ENCODE measurements at regions not wholly inside any gene's neighbourhood (a gene's known extent, or its start where the extent isn't known, plus 50 kb on each side); places are given as distances from the start of the nearest gene placed in this dataset.

DNA sequence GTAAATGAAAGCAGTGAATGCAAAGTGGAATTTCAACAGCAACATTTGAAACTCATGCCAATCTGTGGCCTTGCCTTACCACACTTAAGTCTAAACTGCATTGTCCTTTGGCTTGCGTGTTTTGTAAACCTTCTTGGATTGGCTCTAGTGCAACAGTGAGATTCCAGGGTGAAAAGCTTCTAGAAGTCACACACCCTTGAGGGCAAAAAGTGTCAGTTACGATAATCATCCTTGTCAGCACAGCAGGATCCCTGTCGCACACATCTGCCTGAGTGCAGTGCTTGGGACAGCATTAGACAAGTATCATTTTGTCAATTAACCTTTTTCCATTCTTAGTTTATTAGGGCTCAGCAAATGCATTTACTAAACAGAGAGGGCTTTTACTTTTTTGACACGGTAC, 243.4 kb upstream of the PTBP2 start:
- Histone ChIP-seq H3K27ac (ENCODE audit: control insufficient read depth, insufficient read depth, low read length) (no peak overlapping the region), H3K4me3 (ENCODE audit: control insufficient read depth in 2 of 3, extremely low read depth in 1 of 3, insufficient read depth in 2 of 3, low read depth in 1 of 3, low read length in 3 of 3) (no peak overlapping the region), H3K4me1 (ENCODE audit: control insufficient read depth, extremely low read depth, insufficient read depth, low read length) (peaks cover 17% of the 10 kb centered on the region), H3K79me2 (ENCODE audit: control insufficient read depth, insufficient read depth, low read length) (no peaks in the 10 kb centered on the region), H3K4me2 (ENCODE audit: control insufficient read depth, extremely low read depth, insufficient read depth, low read depth, low read length) (no peak overlapping the region), H3K9ac (ENCODE audit: control insufficient read depth, extremely low read depth, insufficient read depth, low read length) (no peak overlapping the region), H3K27me3 (ENCODE audit: control insufficient read depth, extremely low read depth, insufficient read depth, low read length) (no peaks in the 10 kb centered on the region), H2AFZ (ENCODE audit: control insufficient read depth, low read length) (no peak overlapping the region), H3K9me1 (ENCODE audit: control insufficient read depth, extremely low read depth, insufficient read depth, low read length) (no peaks in the 10 kb centered on the region), H4K20me1 (ENCODE audit: control insufficient read depth, extremely low read depth, insufficient read depth, low read length) (no peaks in the 10 kb centered on the region), H3K36me3 (ENCODE audit: control insufficient read depth in 2 of 2, extremely low read depth in 1 of 2, insufficient read depth in 2 of 2, low read length in 2 of 2) (no peaks in the 10 kb centered on the region), H3K9me3 (ENCODE audit: control insufficient read depth, low read depth, low read length) (no peaks in the 10 kb centered on the region)
- no peak for DNase-seq (ENCODE audit: low read depth, low spot score)
- TF ChIP-seq, protein P1, sequence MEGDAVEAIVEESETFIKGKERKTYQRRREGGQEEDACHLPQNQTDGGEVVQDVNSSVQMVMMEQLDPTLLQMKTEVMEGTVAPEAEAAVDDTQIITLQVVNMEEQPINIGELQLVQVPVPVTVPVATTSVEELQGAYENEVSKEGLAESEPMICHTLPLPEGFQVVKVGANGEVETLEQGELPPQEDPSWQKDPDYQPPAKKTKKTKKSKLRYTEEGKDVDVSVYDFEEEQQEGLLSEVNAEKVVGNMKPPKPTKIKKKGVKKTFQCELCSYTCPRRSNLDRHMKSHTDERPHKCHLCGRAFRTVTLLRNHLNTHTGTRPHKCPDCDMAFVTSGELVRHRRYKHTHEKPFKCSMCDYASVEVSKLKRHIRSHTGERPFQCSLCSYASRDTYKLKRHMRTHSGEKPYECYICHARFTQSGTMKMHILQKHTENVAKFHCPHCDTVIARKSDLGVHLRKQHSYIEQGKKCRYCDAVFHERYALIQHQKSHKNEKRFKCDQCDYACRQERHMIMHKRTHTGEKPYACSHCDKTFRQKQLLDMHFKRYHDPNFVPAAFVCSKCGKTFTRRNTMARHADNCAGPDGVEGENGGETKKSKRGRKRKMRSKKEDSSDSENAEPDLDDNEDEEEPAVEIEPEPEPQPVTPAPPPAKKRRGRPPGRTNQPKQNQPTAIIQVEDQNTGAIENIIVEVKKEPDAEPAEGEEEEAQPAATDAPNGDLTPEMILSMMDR (optimal IDR thresholded peaks at IDR 0.05 in 1 of 3, IDR thresholded peaks at IDR 0.05 in 1 of 3, conservative IDR thresholded peaks at IDR 0.05 in 1 of 3; ENCODE audit: extremely low read depth in 1 of 3, insufficient read depth in 2 of 3, low read length in 3 of 3) = no peak
- TF ChIP-seq EZH2 (IDR thresholded peaks at IDR 0.05; ENCODE audit: low read length) = no peak
- no peak for FAIRE-seq
- dilution Hi-C loops (cut with MboI; ENCODE audit: extremely low pct_ligation_motif_present, low sequenced_read_pairs) = no loop called here

DNA sequence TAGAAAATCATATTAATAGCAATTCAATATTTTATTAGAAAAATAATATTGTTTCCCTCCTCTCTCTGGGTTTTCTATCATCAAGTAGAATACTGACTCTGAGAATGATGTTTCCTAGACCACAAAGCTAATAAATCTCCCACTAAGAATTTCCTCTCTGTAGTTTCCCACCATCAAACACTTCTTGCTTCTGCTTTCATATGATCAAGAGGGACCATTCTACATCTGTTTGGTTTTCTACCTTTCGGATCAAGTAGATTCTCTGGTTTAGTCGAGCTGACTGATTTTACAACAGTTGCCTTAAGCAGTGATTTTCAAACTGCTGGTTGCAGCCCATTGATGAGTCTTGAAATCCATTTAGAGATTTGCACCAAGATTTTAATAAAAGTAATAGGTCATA, 240.2 kb upstream of the PTBP2 start:
- H3K27ac ChIP-seq (ENCODE audit: control insufficient read depth, insufficient read depth, low read length) = no peak overlapping the region
- dilution Hi-C loops (cut with MboI; ENCODE audit: extremely low pct_ligation_motif_present, low sequenced_read_pairs) = no loop called here

More for the DNA sequence above, 240.2 kb upstream of the PTBP2 start:
- no peaks in the 10 kb centered on the region for H3K4me1 ChIP-seq (ENCODE audit: control insufficient read depth, extremely low read depth, insufficient read depth, low read length)
- H3K27me3 ChIP-seq (ENCODE audit: control insufficient read depth, extremely low read depth, insufficient read depth, low read length) = no peaks in the 10 kb centered on the region
- H2AFZ ChIP-seq (ENCODE audit: control insufficient read depth, low read length) = no peak overlapping the region
- no peaks in the 10 kb centered on the region for H4K20me1 ChIP-seq (ENCODE audit: control insufficient read depth, extremely low read depth, insufficient read depth, low read length)
- no peak for DNase-seq (ENCODE audit: low read depth, low spot score)
- TF ChIP-seq, protein P1 (optimal IDR thresholded peaks at IDR 0.05 in 1 of 3, IDR thresholded peaks at IDR 0.05 in 1 of 3, conservative IDR thresholded peaks at IDR 0.05 in 1 of 3; ENCODE audit: extremely low read depth in 1 of 3, insufficient read depth in 2 of 3, low read length in 3 of 3) = no peak
- TF ChIP-seq EZH2 (IDR thresholded peaks at IDR 0.05; ENCODE audit: low read length) = no peak
- H3K9ac ChIP-seq (ENCODE audit: control insufficient read depth, extremely low read depth, insufficient read depth, low read length) = no peak overlapping the region
- H3K4me2 ChIP-seq (ENCODE audit: control insufficient read depth, extremely low read depth, insufficient read depth, low read depth, low read length) = no peak overlapping the region
- no peak overlapping the region for H3K4me3 ChIP-seq (ENCODE audit: control insufficient read depth in 2 of 3, extremely low read depth in 1 of 3, insufficient read depth in 2 of 3, low read depth in 1 of 3, low read length in 3 of 3)
- no peak for FAIRE-seq
- H3K9me1 ChIP-seq (ENCODE audit: control insufficient read depth, extremely low read depth, insufficient read depth, low read length) = no peaks in the 10 kb centered on the region
- H3K79me2 ChIP-seq (ENCODE audit: control insufficient read depth, insufficient read depth, low read length) = no peaks in the 10 kb centered on the region
- no peaks in the 10 kb centered on the region for H3K36me3 ChIP-seq (ENCODE audit: control insufficient read depth in 2 of 2, extremely low read depth in 1 of 2, insufficient read depth in 2 of 2, low read length in 2 of 2)
- no peaks in the 10 kb centered on the region for H3K9me3 ChIP-seq (ENCODE audit: control insufficient read depth, low read depth, low read length)

All from keratinocyte (primary cell).